ENCODE measurements at regions not wholly inside any gene's neighbourhood (a gene's known extent, or its start where the extent isn't known, plus 50 kb on each side); places are given as distances from the start of the nearest gene placed in this dataset.

GRCh38 chr15:38722236-38722635, 157.6 kb upstream of the RASGRP1 start:
- no peak for DNase-seq (ENCODE audit: low read depth, low spot score)
- ChIA-PET POLR2A (no interaction called here), CTCF (interaction anchor here (0.8 to 2.4 kb wide), 6 partner anchors 8 to 269 kb away, joined by 3 to 13 read pairs (median 4); no protein-coding TSS in a partner anchor)
- Histone ChIP-seq H3K4me3 (replicated peaks in 1 of 3; ENCODE audit: insufficient read depth in 1 of 3, low read depth in 1 of 3, low read length in 3 of 3) (no peak overlapping the region), H3K9me1 (replicated peaks; ENCODE audit: control insufficient read depth, extremely low read depth, insufficient read depth, low read length) (no peaks in the 10 kb centered on the region), H3K4me2 (ENCODE audit: insufficient read depth, low read length) (no peak overlapping the region), H3K27ac (ENCODE audit: insufficient read depth, low read depth, low read length) (no peak overlapping the region), H3K36me3 (ENCODE audit: control insufficient read depth in 2 of 2, extremely low read depth in 1 of 2, insufficient read depth in 2 of 2, low read length in 2 of 2) (no peaks in the 10 kb centered on the region), H2AFZ (ENCODE audit: low read depth, low read length) (no peak overlapping the region), H3K79me2 (ENCODE audit: control insufficient read depth, insufficient read depth, low read length) (no peaks in the 10 kb centered on the region), H3K4me1 (ENCODE audit: control insufficient read depth, extremely low read depth, insufficient read depth, low read length) (no peaks in the 10 kb centered on the region), H3K9ac (replicated peaks; ENCODE audit: extremely low read depth, insufficient read depth, low read length) (no peak overlapping the region), H3K27me3 (ENCODE audit: control insufficient read depth in 2 of 2, insufficient read depth in 2 of 2, low read length in 2 of 2) (peaks cover 2 to 4% of the 10 kb centered on the region in 2 experiments), H3K9me3 (replicated peaks; ENCODE audit: control insufficient read depth, insufficient read depth, low read length) (no peaks in the 10 kb centered on the region), H4K20me1 (replicated peaks; ENCODE audit: control insufficient read depth, extremely low read depth, insufficient read depth, low read length) (no peaks in the 10 kb centered on the region)
- no TSS peak for BruUV-seq (replicated peaks)
- no peak for TF ChIP-seq JUN (IDR thresholded peaks at IDR 0.05; ENCODE audit: borderline replicate concordance, insufficient read depth, insufficient read length, low read depth)
- no peak for TF ChIP-seq POLR2AphosphoS5 (IDR thresholded peaks at IDR 0.05; ENCODE audit: insufficient read depth, low read depth, low read length)
- intact Hi-C loops (cut with micrococcal nuclease) (no loop called here), dilution Hi-C loops (cut with MboI; ENCODE audit: extremely low pct_ligation_motif_present, low sequenced_read_pairs) (no loop called here)
- no peak for FAIRE-seq

- TF ChIP-seq CTCF (IDR thresholded peaks at IDR 0.05; ENCODE audit: extremely low read depth in 1 of 2, insufficient read depth in 1 of 2, low read depth in 1 of 2, low read length in 2 of 2): no peak
- TF ChIP-seq MYC (IDR thresholded peaks at IDR 0.05; ENCODE audit: low read depth, low read length): no peak
- TF ChIP-seq POLR2AphosphoS5 (IDR thresholded peaks at IDR 0.05; ENCODE audit: insufficient read depth, low read depth, low read length): no peak
- TF ChIP-seq FOS (IDR thresholded peaks at IDR 0.05; ENCODE audit: borderline replicate concordance, insufficient read depth, low read length): no peak
- TF ChIP-seq GATA2 (IDR thresholded peaks at IDR 0.05; ENCODE audit: insufficient read depth, insufficient read length, low read depth, low read length): no peak
- no peak for TF ChIP-seq EZH2 (IDR thresholded peaks at IDR 0.05; ENCODE audit: borderline replicate concordance, low read depth, low read length, severe bottlenecking)
- no peak for TF ChIP-seq POLR2A (IDR thresholded peaks at IDR 0.05; ENCODE audit: low read depth, low read length)
- no peak for TF ChIP-seq JUN (IDR thresholded peaks at IDR 0.05; ENCODE audit: borderline replicate concordance, insufficient read depth, insufficient read length, low read depth)
- no peak for TF ChIP-seq MAX (IDR thresholded peaks at IDR 0.05; ENCODE audit: insufficient read depth, insufficient read length)
- CTCF ChIA-PET: interaction anchor here (1.0 kb wide), 1 partner anchor 17 kb away, joined by 4 read pairs; no protein-coding TSS in a partner anchor
Observed at GRCh38 chr15:38724827-38725226, 160.2 kb upstream of the RASGRP1 start.

More at GRCh38 chr15:38724827-38725226, 160.2 kb upstream of the RASGRP1 start:
- Histone ChIP-seq H3K27ac (ENCODE audit: insufficient read depth, low read depth, low read length) (no peak overlapping the region), H3K4me3 (replicated peaks in 1 of 3; ENCODE audit: insufficient read depth in 1 of 3, low read depth in 1 of 3, low read length in 3 of 3) (no peak overlapping the region), H3K4me1 (ENCODE audit: control insufficient read depth, extremely low read depth, insufficient read depth, low read length) (no peaks in the 10 kb centered on the region), H4K20me1 (replicated peaks; ENCODE audit: control insufficient read depth, extremely low read depth, insufficient read depth, low read length) (no peaks in the 10 kb centered on the region), H3K9ac (replicated peaks; ENCODE audit: extremely low read depth, insufficient read depth, low read length) (no peak overlapping the region), H3K27me3 (ENCODE audit: control insufficient read depth in 2 of 2, insufficient read depth in 2 of 2, low read length in 2 of 2) (peaks cover 4 to 7% of the 10 kb centered on the region in 2 experiments), H3K9me3 (replicated peaks; ENCODE audit: control insufficient read depth, insufficient read depth, low read length) (no peaks in the 10 kb centered on the region), H3K36me3 (ENCODE audit: control insufficient read depth in 2 of 2, extremely low read depth in 1 of 2, insufficient read depth in 2 of 2, low read length in 2 of 2) (no peaks in the 10 kb centered on the region), H3K4me2 (ENCODE audit: insufficient read depth, low read length) (no peak overlapping the region), H3K9me1 (replicated peaks; ENCODE audit: control insufficient read depth, extremely low read depth, insufficient read depth, low read length) (no peaks in the 10 kb centered on the region), H2AFZ (ENCODE audit: low read depth, low read length) (no peak overlapping the region), H3K79me2 (ENCODE audit: control insufficient read depth, insufficient read depth, low read length) (no peaks in the 10 kb centered on the region)
- DNase-seq (ENCODE audit: low read depth, low spot score): no peak
- dilution Hi-C loops (cut with MboI; ENCODE audit: extremely low pct_ligation_motif_present, low sequenced_read_pairs): loop anchor here (25.0 kb wide), 1 partner anchor 1037 kb away; no protein-coding TSS in a partner anchor
- intact Hi-C loops (cut with micrococcal nuclease): no loop called here
- POLR2A ChIA-PET: no interaction called here
- no TSS peak for BruUV-seq (replicated peaks)
- no peak for FAIRE-seq

Data from endothelial cell of umbilical vein (primary cell).